ENCODE measurements at regions not wholly inside any gene's neighbourhood (a gene's known extent, or its start where the extent isn't known, plus 50 kb on each side); places are given as distances from the start of the nearest gene placed in this dataset.

- no peak for DNase-seq (ENCODE audit: low read depth)
Measured at GRCh38 chr13:63093907-63094469, 1678.3 kb upstream of the PCDH20 start.

DNA sequence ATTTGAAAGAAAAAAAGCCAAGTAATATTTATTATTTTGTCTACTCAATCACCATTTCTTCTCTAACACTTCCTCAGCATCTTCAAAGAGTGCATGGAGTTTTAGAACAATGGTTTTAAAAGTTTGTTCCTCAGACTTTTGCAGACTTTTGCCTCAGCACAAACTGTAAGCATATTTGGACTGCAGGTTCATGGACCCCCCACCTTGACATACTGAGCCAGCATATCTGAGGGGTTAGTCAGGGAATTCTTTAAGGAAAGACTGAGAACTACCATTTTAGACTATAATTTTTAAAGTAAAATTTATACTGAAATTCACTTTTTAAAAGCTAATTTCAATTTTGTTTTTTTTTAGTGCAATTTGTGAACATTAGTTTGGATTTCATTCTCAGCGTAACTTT, 1676.8 kb upstream of the PCDH20 start:
- DNase-seq (ENCODE audit: low read depth), result no peak

DNA sequence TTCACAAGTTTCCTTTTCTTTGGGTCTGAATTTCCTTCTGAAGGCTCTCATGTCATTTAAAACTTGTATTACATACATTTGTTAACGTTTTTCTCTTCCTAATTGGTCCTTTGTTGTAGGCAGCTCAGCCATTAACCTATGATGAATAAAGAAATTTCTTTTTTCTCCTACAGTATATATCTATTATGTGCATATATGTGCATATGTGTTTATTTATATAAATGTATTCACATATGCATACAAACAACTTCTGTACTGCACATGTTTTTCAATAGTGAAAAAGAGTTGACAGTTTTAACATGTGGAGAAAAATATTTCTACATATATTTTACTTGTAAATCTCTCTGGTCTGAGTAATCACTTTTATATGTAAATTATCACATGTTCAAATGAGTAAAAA, 1674.9 kb upstream of the PCDH20 start:
- DNase-seq (ENCODE audit: low read depth), result no peak

- DNase-seq (ENCODE audit: low read depth), result no peak
Measured at GRCh38 chr13:63088226-63088625, 1672.6 kb upstream of the PCDH20 start.

DNA sequence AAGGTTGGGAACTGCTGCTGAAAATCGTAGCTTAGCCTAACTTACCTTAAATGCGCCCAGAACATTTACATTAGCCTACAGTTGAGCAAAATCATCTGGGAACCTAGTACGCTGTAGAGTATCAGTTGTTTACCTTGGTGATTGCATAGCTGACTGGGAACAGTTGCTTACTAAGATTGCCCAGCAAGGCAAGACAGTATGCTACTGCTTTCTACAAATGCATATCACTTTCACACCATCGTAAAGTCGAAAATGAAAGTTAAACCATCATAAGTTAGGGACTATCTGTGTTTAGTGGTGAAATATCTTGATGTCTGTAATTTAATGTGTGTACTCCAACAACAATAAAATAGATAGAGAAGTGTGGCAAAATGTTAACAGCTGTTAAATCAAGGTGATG, 1670.6 kb upstream of the PCDH20 start:
- no peak for DNase-seq (ENCODE audit: low read depth)

DNA sequence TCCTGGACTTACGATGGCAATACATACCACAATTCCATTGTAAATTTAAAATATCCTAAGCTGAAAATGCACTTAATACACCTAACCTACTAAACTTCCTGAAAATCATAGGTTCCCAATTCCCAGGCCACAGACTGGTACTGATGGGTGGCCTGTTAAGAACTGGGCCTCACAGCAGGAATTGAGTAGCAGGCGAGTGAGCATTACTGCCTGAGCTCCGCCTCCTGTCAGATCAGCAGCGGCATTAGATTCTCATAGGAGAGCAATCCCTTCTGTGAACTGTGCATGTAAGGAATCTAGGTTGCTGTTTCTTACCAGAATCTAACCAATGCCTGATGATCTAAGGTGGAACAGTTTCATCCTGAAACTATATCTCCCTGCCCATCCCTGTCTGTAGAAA, 1670.2 kb upstream of the PCDH20 start:
- no peak for DNase-seq (ENCODE audit: low read depth)

DNA sequence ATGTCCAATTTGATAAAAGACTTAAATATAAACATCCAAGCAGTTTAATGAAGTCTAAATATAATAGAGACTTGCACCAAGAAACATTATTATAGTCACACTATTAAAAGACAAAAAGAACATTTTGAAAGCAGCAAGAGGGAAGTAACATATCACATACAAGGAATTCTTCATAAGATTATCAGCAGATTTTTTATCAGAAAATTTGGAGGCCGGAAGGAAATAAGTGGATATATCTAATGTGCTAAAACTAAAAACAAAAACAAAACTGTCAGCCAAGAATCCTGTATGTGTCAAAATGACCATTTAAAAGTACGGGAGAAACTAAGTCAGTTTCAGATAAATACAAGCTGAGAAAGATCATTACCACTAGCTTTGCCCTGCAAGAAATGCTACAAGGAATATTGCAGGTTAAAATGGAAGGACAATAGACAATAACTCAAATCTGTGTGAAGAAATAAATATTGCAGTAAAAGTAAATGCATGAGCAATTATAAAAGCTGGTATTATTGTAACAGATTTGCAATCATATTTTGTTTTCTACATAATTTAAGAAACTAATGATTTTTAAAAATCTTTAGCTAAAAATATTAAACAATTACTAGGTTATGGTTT, 1665.9 kb upstream of the PCDH20 start:
- no peak for DNase-seq (ENCODE audit: low read depth)

GRCh38 chr13:63075126-63075525, 1659.5 kb upstream of the PCDH20 start:
- DNase-seq (ENCODE audit: low read depth), result no peak

GRCh38 chr13:63050287-63050686, 1634.6 kb upstream of the PCDH20 start:
- no peak for DNase-seq (ENCODE audit: low read depth)

DNA sequence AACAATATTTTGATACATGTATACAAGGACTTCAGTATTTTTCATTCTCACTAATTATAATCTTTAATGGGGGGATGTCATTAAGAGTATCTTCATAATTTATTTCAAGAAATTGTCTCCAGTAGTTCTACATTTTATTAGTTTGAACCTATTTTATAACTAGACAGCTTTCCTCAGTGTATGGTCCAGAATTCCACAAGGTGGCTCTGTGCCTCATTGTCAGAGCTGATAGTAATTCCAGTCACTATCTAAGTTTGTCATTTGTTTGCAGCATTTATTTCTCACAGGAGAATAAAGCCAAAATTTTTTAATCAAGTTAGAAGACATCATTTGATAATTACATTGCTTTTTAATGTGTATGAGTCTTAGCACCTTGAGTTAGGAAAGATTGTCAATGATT, 1633.0 kb upstream of the PCDH20 start:
- no peak for DNase-seq (ENCODE audit: low read depth)

- no peak for DNase-seq (ENCODE audit: low read depth)
Measured at GRCh38 chr13:63044589-63045313, 1629.1 kb upstream of the PCDH20 start.

- DNase-seq (ENCODE audit: low read depth), result no peak
Measured at GRCh38 chr13:63042686-63043085, 1627.0 kb upstream of the PCDH20 start.

DNA sequence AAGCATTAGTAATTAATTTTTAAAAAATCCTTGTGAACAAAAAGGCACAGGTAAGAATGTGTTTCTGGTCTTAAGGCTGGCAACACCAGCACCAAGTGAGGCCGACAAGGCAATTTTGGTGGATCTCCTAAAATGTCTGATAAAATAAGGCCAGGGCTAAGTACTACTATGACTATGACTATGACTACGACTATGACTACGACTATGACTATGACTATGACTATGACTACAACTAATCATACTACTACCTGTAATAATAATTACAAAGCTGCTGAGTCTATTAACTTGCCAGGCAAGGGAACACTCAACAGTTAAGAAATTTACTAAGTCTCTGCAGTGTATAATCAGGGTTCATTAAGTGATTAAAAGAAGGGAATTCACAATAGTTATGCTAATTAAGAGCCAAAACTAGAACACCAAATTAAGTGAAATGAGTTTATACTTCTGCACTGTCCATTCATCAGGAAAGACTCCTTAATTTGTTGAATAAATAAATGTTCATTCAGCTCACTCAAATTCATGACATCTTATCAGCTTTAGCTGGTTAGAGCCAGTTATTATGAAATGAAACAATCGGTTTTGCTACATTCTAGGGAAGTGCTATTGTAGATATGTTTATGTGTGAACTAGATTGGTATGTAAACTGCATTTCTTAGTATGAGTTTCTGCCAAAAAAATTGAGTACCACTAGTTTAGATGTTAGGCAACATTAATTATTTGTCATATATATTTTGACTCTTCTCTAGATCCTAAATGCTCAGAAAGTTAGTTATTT, 1626.2 kb upstream of the PCDH20 start:
- DNase-seq (ENCODE audit: low read depth), result no peak

DNA sequence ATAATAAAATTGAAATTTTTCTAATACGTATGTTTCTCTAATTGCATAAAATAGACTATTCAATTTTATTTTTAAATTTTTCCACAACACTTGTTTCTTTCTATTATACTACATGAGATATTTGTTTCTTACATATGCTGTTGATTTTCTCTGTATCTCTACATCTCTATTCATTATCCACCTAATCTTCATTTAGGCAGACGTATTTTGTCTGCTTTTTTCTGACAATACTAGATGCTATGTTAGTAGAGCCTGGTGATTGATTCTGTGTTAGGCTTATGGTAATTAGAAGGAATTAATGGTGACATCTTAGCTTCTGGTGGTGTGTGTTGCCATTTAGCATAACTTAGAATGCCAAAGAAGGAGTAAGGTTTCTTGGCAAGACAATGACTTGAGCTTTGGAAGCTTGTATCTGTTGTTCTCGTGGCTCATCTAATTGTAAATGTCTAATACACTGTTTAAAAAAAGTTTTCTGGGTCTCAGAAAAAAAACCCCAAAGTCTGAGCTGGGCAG, 1610.7 kb upstream of the PCDH20 start:
- DNase-seq (ENCODE audit: low read depth), result no peak

- no peak for DNase-seq (ENCODE audit: low read depth)
Measured at GRCh38 chr13:63025741-63026140, 1610.1 kb upstream of the PCDH20 start.

DNA sequence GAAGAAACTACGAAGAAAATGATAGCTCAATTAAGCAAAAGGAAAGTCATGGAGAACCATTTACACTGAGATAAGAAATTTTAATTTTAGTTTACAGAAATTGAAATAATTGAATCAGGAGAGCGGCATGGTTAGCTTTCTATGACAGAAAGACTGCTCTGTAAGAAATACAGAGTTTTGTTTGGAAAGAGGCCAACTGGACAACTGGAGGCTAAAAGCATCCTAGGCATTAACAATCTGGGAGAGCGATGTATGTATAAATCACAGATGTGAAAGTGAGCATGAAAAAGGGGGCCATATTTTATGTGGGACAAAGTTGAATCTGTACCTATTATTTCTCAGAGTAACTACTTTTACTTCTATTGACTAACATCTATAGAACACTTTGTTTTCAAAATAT, 1608.8 kb upstream of the PCDH20 start:
- no peak for DNase-seq (ENCODE audit: low read depth)

- no peak for DNase-seq (ENCODE audit: low read depth)
Measured at GRCh38 chr13:63011996-63012395, 1596.3 kb upstream of the PCDH20 start.

GRCh38 chr13:63010072-63010658, 1594.5 kb upstream of the PCDH20 start:
- DNase-seq (ENCODE audit: low read depth), result no peak

- DNase-seq (ENCODE audit: low read depth), result no peak
Measured at GRCh38 chr13:63005625-63006024, 1590.0 kb upstream of the PCDH20 start.

DNA sequence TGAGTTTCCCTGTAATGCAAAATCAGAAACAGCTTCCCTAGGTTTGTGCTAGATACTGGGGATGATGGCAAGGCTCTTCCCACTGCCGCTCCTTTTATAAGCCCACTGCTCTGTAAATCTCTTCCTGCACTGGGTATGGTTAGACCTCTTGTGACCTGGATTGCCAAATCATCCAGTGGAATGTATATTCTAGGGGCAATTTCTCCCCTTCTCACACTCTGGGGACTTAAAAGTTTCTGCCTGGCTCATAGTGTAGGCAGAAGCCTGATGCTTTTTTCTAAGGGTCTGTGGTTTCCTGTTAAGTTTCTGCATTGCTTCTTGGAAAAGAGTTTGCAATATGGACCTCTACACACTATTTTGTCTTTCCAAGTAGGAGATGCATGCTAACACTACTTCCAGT, 1582.0 kb upstream of the PCDH20 start:
- DNase-seq (ENCODE audit: low read depth), result no peak

DNA sequence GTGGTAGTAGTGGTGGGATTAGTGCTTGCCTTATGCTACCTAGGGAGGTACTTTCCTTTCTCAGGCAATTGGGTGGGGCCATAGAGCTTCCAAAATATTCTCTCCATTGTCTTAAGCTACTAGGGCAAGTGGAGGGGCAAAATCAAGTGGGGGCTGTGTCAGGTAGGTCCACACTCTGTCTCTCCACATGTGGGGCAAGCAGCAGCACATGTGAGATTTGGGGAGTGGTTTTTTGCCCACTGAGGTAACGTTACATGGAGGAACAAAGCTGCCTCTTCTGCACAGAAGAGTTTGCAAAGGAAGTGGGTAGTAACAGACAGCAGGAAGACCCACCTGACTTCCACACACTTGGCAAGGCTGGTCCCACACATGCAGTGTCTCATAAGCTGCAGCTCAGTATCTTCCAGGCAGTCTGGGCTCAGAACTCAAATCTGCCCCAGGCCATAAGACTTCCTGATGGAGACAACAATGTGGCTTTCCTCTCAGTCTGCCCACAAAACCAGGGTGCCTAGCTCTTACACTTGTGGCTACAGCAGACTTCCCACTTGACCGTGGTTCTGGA, 1581.5 kb upstream of the PCDH20 start:
- peak; percentile 32 for DNase-seq (ENCODE audit: low read depth)

DNA sequence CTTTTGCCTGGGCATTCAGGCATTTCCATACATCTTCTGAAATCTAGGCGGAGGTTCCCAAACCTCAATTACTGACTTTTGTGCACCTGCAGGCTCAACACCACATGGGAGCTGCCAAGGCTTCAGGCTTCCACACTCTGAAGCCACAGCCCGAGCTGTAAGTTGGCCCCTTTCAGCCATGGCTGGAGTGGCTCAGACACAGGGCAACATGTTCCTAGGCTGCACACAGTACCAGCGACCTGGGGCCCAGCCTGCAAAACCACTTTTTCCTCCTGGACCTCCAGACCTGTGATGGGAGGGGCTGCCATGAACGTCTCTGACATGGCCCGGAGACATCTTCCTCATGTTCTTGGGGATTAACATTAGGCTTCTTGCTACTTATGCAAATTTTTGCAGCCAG, 1558.2 kb upstream of the PCDH20 start:
- DNase-seq (ENCODE audit: low read depth), result no peak

Data from CMK (cell line).